Activated CD8-positive, alpha-beta T cell treated with anti-CD3 and anti-CD28 coated beads for 36 hours (primary cell): ENCODE measurements at regions not wholly inside any gene's neighbourhood (a gene's known extent, or its start where the extent isn't known, plus 50 kb on each side); places are given as distances from the start of the nearest gene placed in this dataset.

Experiments
- ATAC-seq: fragments of 200-7000 bp; cut with Tn5 transposase; one replicate; pipeline ENCODE4 v1.10.0; 2021; ENCODE audit warnings: mild to moderate bottlenecking, moderate library complexity
- CTCF ChIA-PET: fragments of 350-600 bp; sonication (Branson Sonifier 250); formaldehyde crosslinking; loops from one replicate; lab custom pipeline; 2021; ENCODE audit warnings: antibody characterized with exemption; lab: Charles Lee
- POLR2A ChIA-PET: fragments of 350-600 bp; sonication (Branson Sonifier 250); formaldehyde crosslinking; loops from one replicate; lab custom pipeline; 2021; ENCODE audit warnings: antibody characterized with exemption; lab: Charles Lee
- DNase-seq: peaks from one replicate; pipeline ENCODE4 v3.0.0-alpha.2; 2020
- H3K27ac Mint-ChIP-seq: one replicate; pipeline ENCODE4 v1.8.0; 2021; ENCODE audit warnings: mild to moderate bottlenecking, mixed read lengths
- H3K27me3 Mint-ChIP-seq: one replicate; pipeline ENCODE4 v1.8.0; 2021; ENCODE audit warnings: mixed read lengths
- H3K36me3 Mint-ChIP-seq: one replicate; pipeline ENCODE4 v1.8.0; 2021; ENCODE audit warnings: low read depth, mixed read lengths
- H3K4me1 Mint-ChIP-seq: one replicate; pipeline ENCODE4 v1.8.0; 2021; ENCODE audit warnings: low read depth, mixed read lengths
- H3K4me3 Mint-ChIP-seq: one replicate; pipeline ENCODE4 v1.8.0; 2021; ENCODE audit warnings: mild to moderate bottlenecking, moderate library complexity, mixed read lengths
- H3K9me3 Mint-ChIP-seq: one replicate; pipeline ENCODE4 v1.8.0; 2021; ENCODE audit warnings: mixed read lengths
- CTCF ChIP-seq: fragments of 200-600 bp; IDR thresholded peaks from one replicate; pipeline ENCODE4 v1.8.0; 2022; ENCODE audit warnings: antibody characterized with exemption, mild to moderate bottlenecking
- intact Hi-C: fragments of 100-400 bp; cut with micrococcal nuclease; formaldehyde crosslinking; loops from one replicate; pipeline ENCODE4 v1.10.0; 2022

GRCh38 chr7:118843456-118843855 is 619.0 kb downstream of the ANKRD7 start:
- CTCF ChIA-PET = no interaction called here
- Mint-ChIP-seq H3K4me1 (no peaks in the 10 kb centered on the region), H3K9me3 (peaks cover 5% of the 10 kb centered on the region), H3K27me3 (no peaks in the 10 kb centered on the region), H3K4me3 (no peak overlapping the region), H3K27ac (no peak overlapping the region), H3K36me3 (no peaks in the 10 kb centered on the region)
- DNase-seq (no peak), ATAC-seq (no peak)
- no peak for TF ChIP-seq CTCF
- intact Hi-C loops = no loop called here
- POLR2A ChIA-PET = no interaction called here

- ATAC-seq = no peak
- Mint-ChIP-seq H3K4me1 (no peaks in the 10 kb centered on the region), H3K4me3 (no peak overlapping the region), H3K36me3 (no peaks in the 10 kb centered on the region), H3K27me3 (no peaks in the 10 kb centered on the region), H3K27ac (no peak overlapping the region), H3K9me3 (peaks cover 5% of the 10 kb centered on the region)
- no peak for TF ChIP-seq CTCF
- CTCF ChIA-PET = no interaction called here
- DNase-seq = no peak
- POLR2A ChIA-PET = no interaction called here
- intact Hi-C loops = no loop called here
Measured at GRCh38 chr7:118844748-118845147, 620.2 kb downstream of the ANKRD7 start.

- Mint-ChIP-seq H3K4me1 (no peaks in the 10 kb centered on the region), H3K27ac (no peak overlapping the region), H3K9me3 (peaks cover 6% of the 10 kb centered on the region), H3K4me3 (no peak overlapping the region), H3K36me3 (no peaks in the 10 kb centered on the region), H3K27me3 (no peaks in the 10 kb centered on the region)
- POLR2A ChIA-PET = no interaction called here
- intact Hi-C loops = no loop called here
- ATAC-seq (no peak), DNase-seq (no peak)
- TF ChIP-seq CTCF = no peak
- CTCF ChIA-PET = no interaction called here
Measured at GRCh38 chr7:118845791-118846190, 621.3 kb downstream of the ANKRD7 start.

- POLR2A ChIA-PET = no interaction called here
- ATAC-seq = no peak
- H3K27ac Mint-ChIP-seq = no peak overlapping the region
- no peaks in the 10 kb centered on the region for H3K27me3 Mint-ChIP-seq
- peaks cover 9% of the 10 kb centered on the region for H3K9me3 Mint-ChIP-seq
- no peak overlapping the region for H3K4me3 Mint-ChIP-seq
- H3K36me3 Mint-ChIP-seq = no peaks in the 10 kb centered on the region
- DNase-seq = no peak
- CTCF ChIA-PET = no interaction called here
- H3K4me1 Mint-ChIP-seq = no peaks in the 10 kb centered on the region
- TF ChIP-seq CTCF = no peak
- intact Hi-C loops = no loop called here
Measured at GRCh38 chr7:118846977-118847376, 622.5 kb downstream of the ANKRD7 start.

GRCh38 chr7:118855290-118855689 is 630.8 kb downstream of the ANKRD7 start:
- no peak for TF ChIP-seq CTCF
- ChIA-PET CTCF (no interaction called here), POLR2A (no interaction called here)
- Mint-ChIP-seq H3K27me3 (no peaks in the 10 kb centered on the region), H3K4me1 (no peaks in the 10 kb centered on the region), H3K36me3 (no peaks in the 10 kb centered on the region), H3K27ac (no peak overlapping the region), H3K4me3 (no peak overlapping the region), H3K9me3 (peaks cover 8% of the 10 kb centered on the region)
- no peak for DNase-seq
- intact Hi-C loops = no loop called here
- ATAC-seq = no peak
